ENCODE measurements at regions not wholly inside any gene's neighbourhood (a gene's known extent, or its start where the extent isn't known, plus 50 kb on each side); places are given as distances from the start of the nearest gene placed in this dataset.

GRCh38 chr11:20259506-20259905, 99.2 kb upstream of the DBX1 start:
- H3K27me3 ChIP-seq (ENCODE audit: low read depth, low read length): peaks cover 54% of the 10 kb centered on the region
- no peak overlapping the region for H3K27ac ChIP-seq (ENCODE audit: low read length)
- no peak overlapping the region for H2AFZ ChIP-seq (ENCODE audit: low read depth, low read length)
- no peak overlapping the region for H3K4me3 ChIP-seq (ENCODE audit: low read length)
- H3K9me3 ChIP-seq (ENCODE audit: insufficient read depth, low read length): no peaks in the 10 kb centered on the region
- H3K9ac ChIP-seq (ENCODE audit: low read length): no peak overlapping the region
- H3K79me2 ChIP-seq (ENCODE audit: low read length): no peaks in the 10 kb centered on the region
- TF ChIP-seq EZH2phosphoT487 (IDR thresholded peaks at IDR 0.05; ENCODE audit: low read depth) (no peak), CTCF (IDR thresholded peaks at IDR 0.05; ENCODE audit: low read depth, low read length) (no peak)
- no peaks in the 10 kb centered on the region for H4K20me1 ChIP-seq (ENCODE audit: insufficient read depth, low read length)
- no peaks in the 10 kb centered on the region for H3K36me3 ChIP-seq (replicated peaks; ENCODE audit: low read depth, low read length)
- H3K4me1 ChIP-seq (ENCODE audit: low read length): no peaks in the 10 kb centered on the region
- no peak overlapping the region for H3K4me2 ChIP-seq (ENCODE audit: low read length)

- H3K4me3 ChIP-seq (ENCODE audit: low read length): no peak overlapping the region
- no peak overlapping the region for H2AFZ ChIP-seq (ENCODE audit: low read depth, low read length)
- H3K4me1 ChIP-seq (ENCODE audit: low read length): no peaks in the 10 kb centered on the region
- no peaks in the 10 kb centered on the region for H3K36me3 ChIP-seq (replicated peaks; ENCODE audit: low read depth, low read length)
- H3K79me2 ChIP-seq (ENCODE audit: low read length): no peaks in the 10 kb centered on the region
- no peaks in the 10 kb centered on the region for H3K9me3 ChIP-seq (ENCODE audit: insufficient read depth, low read length)
- no peak overlapping the region for H3K27ac ChIP-seq (ENCODE audit: low read length)
- no peak for TF ChIP-seq EZH2phosphoT487 (IDR thresholded peaks at IDR 0.05; ENCODE audit: low read depth)
- TF ChIP-seq CTCF (IDR thresholded peaks at IDR 0.05; ENCODE audit: low read depth, low read length): no peak
- H3K27me3 ChIP-seq (ENCODE audit: low read depth, low read length): peaks cover 58% of the 10 kb centered on the region
- H4K20me1 ChIP-seq (ENCODE audit: insufficient read depth, low read length): no peaks in the 10 kb centered on the region
- H3K4me2 ChIP-seq (ENCODE audit: low read length): no peak overlapping the region
- H3K9ac ChIP-seq (ENCODE audit: low read length): no peak overlapping the region
Observed at GRCh38 chr11:20258376-20258895, 98.2 kb upstream of the DBX1 start.

- TF ChIP-seq CTCF (IDR thresholded peaks at IDR 0.05; ENCODE audit: low read depth, low read length) (no peak), EZH2phosphoT487 (IDR thresholded peaks at IDR 0.05; ENCODE audit: low read depth) (no peak)
- H3K4me1 ChIP-seq (ENCODE audit: low read length): no peaks in the 10 kb centered on the region
Observed at GRCh38 chr11:20256925-20257324, 96.7 kb upstream of the DBX1 start.

GRCh38 chr11:20253796-20254195, 93.5 kb upstream of the DBX1 start:
- H2AFZ ChIP-seq (ENCODE audit: low read depth, low read length): no peak overlapping the region
- H3K4me2 ChIP-seq (ENCODE audit: low read length): no peak overlapping the region
- H3K9me3 ChIP-seq (ENCODE audit: insufficient read depth, low read length): no peaks in the 10 kb centered on the region
- peaks cover 54% of the 10 kb centered on the region for H3K27me3 ChIP-seq (ENCODE audit: low read depth, low read length)
- H3K27ac ChIP-seq (ENCODE audit: low read length): no peak overlapping the region
- TF ChIP-seq EZH2phosphoT487 (IDR thresholded peaks at IDR 0.05; ENCODE audit: low read depth) (no peak), CTCF (IDR thresholded peaks at IDR 0.05; ENCODE audit: low read depth, low read length) (no peak)
- H3K9ac ChIP-seq (ENCODE audit: low read length): no peak overlapping the region
- no peaks in the 10 kb centered on the region for H3K79me2 ChIP-seq (ENCODE audit: low read length)
- no peak overlapping the region for H3K4me3 ChIP-seq (ENCODE audit: low read length)
- no peaks in the 10 kb centered on the region for H4K20me1 ChIP-seq (ENCODE audit: insufficient read depth, low read length)
- no peaks in the 10 kb centered on the region for H3K4me1 ChIP-seq (ENCODE audit: low read length)
- H3K36me3 ChIP-seq (replicated peaks; ENCODE audit: low read depth, low read length): no peaks in the 10 kb centered on the region

More at GRCh38 chr11:20256925-20257324, 96.7 kb upstream of the DBX1 start:
- Histone ChIP-seq H3K9ac (ENCODE audit: low read length) (no peak overlapping the region), H3K27me3 (ENCODE audit: low read depth, low read length) (peaks cover 58% of the 10 kb centered on the region), H3K4me3 (ENCODE audit: low read length) (no peak overlapping the region), H3K4me2 (ENCODE audit: low read length) (no peak overlapping the region), H4K20me1 (ENCODE audit: insufficient read depth, low read length) (no peaks in the 10 kb centered on the region), H3K36me3 (replicated peaks; ENCODE audit: low read depth, low read length) (no peaks in the 10 kb centered on the region), H3K79me2 (ENCODE audit: low read length) (no peaks in the 10 kb centered on the region), H2AFZ (ENCODE audit: low read depth, low read length) (no peak overlapping the region), H3K9me3 (ENCODE audit: insufficient read depth, low read length) (no peaks in the 10 kb centered on the region), H3K27ac (ENCODE audit: low read length) (no peak overlapping the region)

Data from OCI-LY3 (cell line).